Activated CD4-positive, CD25-positive, alpha-beta regulatory T cell treated with anti-CD3 and anti-CD28 coated beads, Interleukin-2, amount 50 U/mL, for 16 hours (primary cell): ENCODE measurements at regions not wholly inside any gene's neighbourhood (a gene's known extent, or its start where the extent isn't known, plus 50 kb on each side); places are given as distances from the start of the nearest gene placed in this dataset.

ENCODE experiments used
- DNase-seq: peaks from one replicate; pipeline ENCODE4 v3.0.0-alpha.2; 2020; ENCODE audit warnings: low read depth, low spot score

GRCh38 chr17:77419095-77419494 lies 278.3 kb downstream of the SEC14L1 start:
- no peak for DNase-seq

GRCh38 chr17:77419547-77420094 lies 278.9 kb downstream of the SEC14L1 start:
- DNase-seq, result no peak

GRCh38 chr17:77420095-77420803 lies 279.5 kb downstream of the SEC14L1 start:
- no peak for DNase-seq

GRCh38 chr17:77420804-77421629 lies 280.2 kb downstream of the SEC14L1 start:
- no peak for DNase-seq

GRCh38 chr17:77421630-77421972 lies 280.8 kb downstream of the SEC14L1 start:
- DNase-seq, result no peak

- DNase-seq, result no peak
Observed at GRCh38 chr17:77422104-77422747, 281.5 kb downstream of the SEC14L1 start.

- no peak for DNase-seq
Observed at GRCh38 chr17:77422748-77423113, 282.0 kb downstream of the SEC14L1 start.

GRCh38 chr17:77423589-77424451 lies 283.1 kb downstream of the SEC14L1 start:
- DNase-seq, result no peak

- no peak for DNase-seq
Observed at GRCh38 chr17:77424585-77425344, 284.0 kb downstream of the SEC14L1 start.

- DNase-seq, result no peak
Observed at GRCh38 chr17:77425348-77425747, 284.6 kb downstream of the SEC14L1 start.

GRCh38 chr17:77425791-77426641 lies 285.2 kb downstream of the SEC14L1 start:
- no peak for DNase-seq

- DNase-seq, result no peak
Observed at GRCh38 chr17:77426676-77427386, 286.1 kb downstream of the SEC14L1 start.

GRCh38 chr17:77427391-77427991 lies 286.7 kb downstream of the SEC14L1 start:
- no peak for DNase-seq

GRCh38 chr17:77428020-77428748 lies 287.4 kb downstream of the SEC14L1 start:
- DNase-seq, result no peak

- no peak for DNase-seq
Observed at GRCh38 chr17:77428749-77429368, 288.1 kb downstream of the SEC14L1 start.

GRCh38 chr17:77429369-77429968 lies 288.7 kb downstream of the SEC14L1 start:
- DNase-seq, result no peak
